HCT116 (cell line): ENCODE measurements at regions not wholly inside any gene's neighbourhood (a gene's known extent, or its start where the extent isn't known, plus 50 kb on each side); places are given as distances from the start of the nearest gene placed in this dataset.

Experiments used
- ATAC-seq: fragments of 200-7000 bp; cut with Tn5 transposase; 2 replicates; pipeline ENCODE4 v1.9.1; 2020; ENCODE audit warnings: mild to moderate bottlenecking, moderate library complexity
- BruUV-seq: library from RNA; stranded (reverse); fragments of 400-500 nt; replicated peaks from 2 replicates; lab custom pipeline; 2021; lab: Mats Ljungman, UMichigan
- CTCF ChIA-PET: fragments of 300-600 bp; sonication (Branson Sonifier 250); formaldehyde crosslinking; loops from one replicate; lab custom pipeline; 2021; ENCODE audit warnings: antibody characterized with exemption; lab: Charles Lee
- POLR2A ChIA-PET: fragments of 300-600, 350-600 bp; sonication (Branson Sonifier 250); formaldehyde crosslinking; loops from one replicate; lab custom pipeline; 2021; ENCODE audit warnings: antibody characterized with exemption; lab: Charles Lee
- RAD21 ChIA-PET, 2 experiments: fragments of 300-600 bp; sonication (Branson Sonifier 250); formaldehyde crosslinking; loops; one replicate each; lab custom pipeline; 2023; ENCODE audit warnings: low total read pairs in 2 of 2; ENCODE audit not compliant: uncharacterized antibody in 2 of 2, unreplicated experiment in 2 of 2, low non-redundant PET in 1 of 2; lab: Charles Lee
- DNase-seq: peaks from one replicate; pipeline ENCODE4 v3.0.0-alpha.2; 2010; ENCODE audit warnings: low read depth, low spot score
- H2AFZ ChIP-seq: fragments of 200-600 bp; shearing (Covaris generic), sonication (generic); 2 replicates; pipeline ENCODE4 v1.6.1; 2017; ENCODE audit warnings: low read depth, mixed run types, mixed read lengths, antibody characterized with exemption, low read length; ENCODE audit not compliant: poor library complexity, severe bottlenecking
- H3K27ac ChIP-seq: 2 replicates; pipeline ENCODE4 v1.5.1; 2012; ENCODE audit warnings: low read depth, low read length
- H3K27me3 ChIP-seq: fragments of 200-600 bp; sonication (generic); 2 replicates; pipeline ENCODE4 v1.6.1; 2016; ENCODE audit warnings: mixed run types, low read length, mixed read lengths; ENCODE audit not compliant: insufficient read depth
- H3K36me3 ChIP-seq, 2 experiments: fragments of 200-500 bp in 1 of 2; fragments of 200-600 bp in 1 of 2; sonication (Bioruptor generic) in 1 of 2; sonication (generic) in 1 of 2; 2 replicates each; pipeline versions ENCODE4 v1.5.1 to v1.6.1; 2014 to 2016; ENCODE audit warnings: low read length in 2 of 2, inconsistent platforms in 1 of 2, mixed read lengths in 1 of 2, mixed run types in 1 of 2; ENCODE audit not compliant: insufficient read depth in 2 of 2, control insufficient read depth in 1 of 2
- H3K4me1 ChIP-seq, 2 experiments: fragments of 200-600 bp in 1 of 2; sonication (generic) in 1 of 2; 2 replicates each; pipeline versions ENCODE4 v1.5.1 to v1.6.1; 2012 to 2017; ENCODE audit warnings: low read length in 2 of 2, inconsistent platforms in 1 of 2, mild to moderate bottlenecking in 1 of 2, mixed read lengths in 1 of 2, mixed run types in 1 of 2, moderate library complexity in 1 of 2; ENCODE audit not compliant: insufficient read depth in 2 of 2, control insufficient read depth in 1 of 2
- H3K4me2 ChIP-seq: fragments of 200-600 bp; sonication (generic); 2 replicates; pipeline ENCODE4 v1.6.1; 2017; ENCODE audit warnings: mixed run types, low read length, mixed read lengths
- H3K4me3 ChIP-seq, 2 experiments: fragments of 200-600 bp in 1 of 2; sonication (generic) in 1 of 2; replicated peaks in 1 of 2; 2 replicates each; pipeline ENCODE4 v1.5.1; 2011 to 2016; ENCODE audit warnings: low read length in 2 of 2, control low read depth in 1 of 2, low read depth in 1 of 2, mild to moderate bottlenecking in 1 of 2, mixed read lengths in 1 of 2, mixed run types in 1 of 2
- H3K79me2 ChIP-seq: fragments of 200-600 bp; sonication (generic); 2 replicates; pipeline ENCODE4 v1.6.1; 2017; ENCODE audit warnings: mild to moderate bottlenecking, mixed run types, low read length, moderate library complexity, mixed read lengths; ENCODE audit not compliant: insufficient read depth
- H3K9ac ChIP-seq: fragments of 200-600 bp; sonication (generic); 2 replicates; pipeline ENCODE4 v1.6.1; 2016; ENCODE audit warnings: low read length, mixed read lengths
- H3K9me2 ChIP-seq: fragments of 200-600 bp; sonication (generic), shearing (Covaris generic); 2 replicates; pipeline ENCODE4 v1.6.1; 2017; ENCODE audit warnings: mixed run types, mild to moderate bottlenecking, moderate library complexity; ENCODE audit not compliant: insufficient read depth
- H3K9me3 ChIP-seq, 2 experiments: fragments of 200-500 bp in 1 of 2; fragments of 200-600 bp in 1 of 2; sonication (Bioruptor generic) in 1 of 2; sonication (generic) in 1 of 2; 2 replicates each; pipeline ENCODE4 v1.6.1; 2014 to 2017; ENCODE audit warnings: low read length in 2 of 2, mixed read lengths in 2 of 2, inconsistent platforms in 1 of 2, low read depth in 1 of 2, mild to moderate bottlenecking in 1 of 2, mixed run types in 1 of 2, moderate library complexity in 1 of 2; ENCODE audit not compliant: control insufficient read depth in 1 of 2, insufficient read depth in 1 of 2
- H4K20me1 ChIP-seq: fragments of 200-600 bp; sonication (generic), shearing (Covaris generic); 2 replicates; pipeline ENCODE4 v1.6.1; 2017; ENCODE audit warnings: mixed run types, mild to moderate bottlenecking, moderate library complexity; ENCODE audit not compliant: insufficient read depth
- CEBPB ChIP-seq: IDR thresholded peaks from 2 replicates; pipeline ENCODE4 v1.6.1; 2012; ENCODE audit warnings: low read depth
- ELF1 ChIP-seq: IDR thresholded peaks from 2 replicates; pipeline ENCODE4 v1.6.1; 2012; ENCODE audit warnings: low read depth, borderline replicate concordance
- EZH2 ChIP-seq: fragments of 200-600 bp; sonication (generic); IDR thresholded peaks from 2 replicates; pipeline ENCODE4 v1.6.1; 2017; ENCODE audit warnings: antibody characterized with exemption, mixed run types
- EZH2phosphoT487 ChIP-seq: fragments of 200-600 bp; IDR thresholded peaks from 2 replicates; pipeline ENCODE4 v1.6.1; 2018; ENCODE audit warnings: antibody characterized with exemption, borderline replicate concordance
- FOSL1 ChIP-seq: IDR thresholded peaks from 2 replicates; pipeline ENCODE4 v1.6.1; 2012; ENCODE audit warnings: low read depth
- JUND ChIP-seq: IDR thresholded peaks from 2 replicates; pipeline ENCODE4 v1.6.1; 2012
- SIN3A ChIP-seq: IDR thresholded peaks from 2 replicates; pipeline ENCODE4 v1.6.1; 2012; ENCODE audit warnings: low read depth
- SRF ChIP-seq: IDR thresholded peaks from 2 replicates; pipeline ENCODE4 v1.6.1; 2012; ENCODE audit warnings: low read depth
- YY1 ChIP-seq: IDR thresholded peaks from 2 replicates; pipeline ENCODE4 v1.6.1; 2011; ENCODE audit warnings: low read length, low read depth, moderate library complexity, mild to moderate bottlenecking; ENCODE audit not compliant: insufficient replicate concordance; ENCODE audit errors: extremely low read depth
- ZFX ChIP-seq: fragments of 450-650 bp; IDR thresholded peaks from 2 replicates; pipeline ENCODE4 v1.6.1; 2017
- intact Hi-C: fragments of 100-400 bp; cut with micrococcal nuclease; formaldehyde crosslinking; loops from 2 replicates; pipeline ENCODE4 v1.10.0; 2022
- TF ChIP-seq, protein P1 (sequence below): IDR thresholded peaks from 2 replicates; pipeline ENCODE4 v1.6.1; 2012
- TF ChIP-seq, protein P2 (sequence below): IDR thresholded peaks from 2 replicates; pipeline ENCODE4 v1.6.1; 2012
- TF ChIP-seq, protein P3 (sequence below): IDR thresholded peaks from 2 replicates; pipeline ENCODE4 v1.6.1; 2012; ENCODE audit warnings: low read depth

DNA sequence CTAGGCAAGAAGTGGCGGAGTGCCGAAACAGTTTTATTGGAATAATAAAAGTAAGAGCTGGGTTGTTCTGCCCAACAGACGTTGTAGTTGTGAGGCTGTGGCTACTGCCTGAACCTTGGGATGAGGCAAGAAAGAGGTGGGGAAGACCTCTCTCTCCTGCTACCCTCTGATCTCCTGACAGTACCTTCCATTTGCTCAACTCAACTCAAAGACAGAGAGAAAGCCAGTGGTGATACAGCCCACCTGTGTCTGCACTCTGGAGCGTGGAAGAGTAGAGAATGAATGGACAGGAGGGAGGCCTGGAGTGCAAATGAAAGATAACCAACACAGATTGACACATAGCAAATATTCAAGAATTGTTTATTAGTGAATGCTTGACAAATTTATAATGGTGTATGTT is 590.3 kb downstream of the NYAP2 start:
- H3K27ac ChIP-seq, result no peak overlapping the region
- no peaks in the 10 kb centered on the region for H3K79me2 ChIP-seq
- TF ChIP-seq ELF1, result no peak
- no peak for TF ChIP-seq YY1
- no peaks in the 10 kb centered on the region for H3K9me3 ChIP-seq
- no peaks in the 10 kb centered on the region for H3K36me3 ChIP-seq
- CTCF ChIA-PET, result no interaction called here
- no peak overlapping the region for H3K4me2 ChIP-seq
- H3K9ac ChIP-seq, result no peak overlapping the region
- intact Hi-C loops, result no loop called here
- no peaks in the 10 kb centered on the region for H3K27me3 ChIP-seq
- POLR2A ChIA-PET, result no interaction called here
- H3K4me1 ChIP-seq, result peaks cover 0 to 1% of the 10 kb centered on the region in 2 experiments; a peak in 1 of 4 replicates
- H3K4me3 ChIP-seq, result no peak overlapping the region
- ATAC-seq, result no peak
- H2AFZ ChIP-seq, result no peak overlapping the region
- BruUV-seq, result no TSS peak
- H4K20me1 ChIP-seq, result no peaks in the 10 kb centered on the region
- H3K9me2 ChIP-seq, result no peaks in the 10 kb centered on the region
- RAD21 ChIA-PET, result no interaction called here
- no peak for DNase-seq

DNA sequence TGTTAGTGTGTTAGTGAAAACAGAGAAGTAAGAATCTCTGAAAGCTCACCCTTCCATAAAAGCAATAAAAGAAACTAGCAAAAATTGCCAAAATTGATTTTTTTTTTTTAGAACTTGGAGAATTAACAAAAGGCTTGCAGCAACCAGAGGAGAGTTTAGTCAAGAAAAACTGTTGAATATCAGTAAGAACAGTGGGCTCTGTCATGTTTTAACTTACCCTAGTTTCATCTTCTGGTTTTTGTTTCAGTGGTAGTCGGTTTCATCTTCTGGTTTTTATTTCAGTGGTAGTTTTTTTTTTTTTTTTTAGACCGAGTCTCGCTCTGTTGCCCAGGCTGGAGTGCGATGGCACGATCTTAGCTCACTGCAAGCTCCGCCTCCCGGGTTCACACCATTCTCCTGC is 580.9 kb downstream of the NYAP2 start:
- Histone ChIP-seq H3K27me3 (no peaks in the 10 kb centered on the region), H3K79me2 (no peaks in the 10 kb centered on the region), H3K4me3 (no peak overlapping the region), H4K20me1 (no peaks in the 10 kb centered on the region), H3K36me3 (no peaks in the 10 kb centered on the region), H2AFZ (no peak overlapping the region), H3K4me1 (no peaks in the 10 kb centered on the region), H3K4me2 (no peak overlapping the region), H3K9me3 (peaks cover 0 to 4% of the 10 kb centered on the region in 2 experiments; a peak in 1 of 4 replicates), H3K9me2 (no peaks in the 10 kb centered on the region), H3K9ac (no peak overlapping the region), H3K27ac (no peak overlapping the region)
- TF ChIP-seq SIN3A (no peak), CEBPB (no peak), FOSL1 (no peak), EZH2 (no peak), ZFX (no peak), JUND (no peak), EZH2phosphoT487 (no peak), SRF (no peak)
- TF ChIP-seq, protein P1, sequence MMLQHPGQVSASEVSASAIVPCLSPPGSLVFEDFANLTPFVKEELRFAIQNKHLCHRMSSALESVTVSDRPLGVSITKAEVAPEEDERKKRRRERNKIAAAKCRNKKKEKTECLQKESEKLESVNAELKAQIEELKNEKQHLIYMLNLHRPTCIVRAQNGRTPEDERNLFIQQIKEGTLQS, result no peak
- TF ChIP-seq, protein P2, sequence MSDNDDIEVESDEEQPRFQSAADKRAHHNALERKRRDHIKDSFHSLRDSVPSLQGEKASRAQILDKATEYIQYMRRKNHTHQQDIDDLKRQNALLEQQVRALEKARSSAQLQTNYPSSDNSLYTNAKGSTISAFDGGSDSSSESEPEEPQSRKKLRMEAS, result no peak
- TF ChIP-seq, protein P3, sequence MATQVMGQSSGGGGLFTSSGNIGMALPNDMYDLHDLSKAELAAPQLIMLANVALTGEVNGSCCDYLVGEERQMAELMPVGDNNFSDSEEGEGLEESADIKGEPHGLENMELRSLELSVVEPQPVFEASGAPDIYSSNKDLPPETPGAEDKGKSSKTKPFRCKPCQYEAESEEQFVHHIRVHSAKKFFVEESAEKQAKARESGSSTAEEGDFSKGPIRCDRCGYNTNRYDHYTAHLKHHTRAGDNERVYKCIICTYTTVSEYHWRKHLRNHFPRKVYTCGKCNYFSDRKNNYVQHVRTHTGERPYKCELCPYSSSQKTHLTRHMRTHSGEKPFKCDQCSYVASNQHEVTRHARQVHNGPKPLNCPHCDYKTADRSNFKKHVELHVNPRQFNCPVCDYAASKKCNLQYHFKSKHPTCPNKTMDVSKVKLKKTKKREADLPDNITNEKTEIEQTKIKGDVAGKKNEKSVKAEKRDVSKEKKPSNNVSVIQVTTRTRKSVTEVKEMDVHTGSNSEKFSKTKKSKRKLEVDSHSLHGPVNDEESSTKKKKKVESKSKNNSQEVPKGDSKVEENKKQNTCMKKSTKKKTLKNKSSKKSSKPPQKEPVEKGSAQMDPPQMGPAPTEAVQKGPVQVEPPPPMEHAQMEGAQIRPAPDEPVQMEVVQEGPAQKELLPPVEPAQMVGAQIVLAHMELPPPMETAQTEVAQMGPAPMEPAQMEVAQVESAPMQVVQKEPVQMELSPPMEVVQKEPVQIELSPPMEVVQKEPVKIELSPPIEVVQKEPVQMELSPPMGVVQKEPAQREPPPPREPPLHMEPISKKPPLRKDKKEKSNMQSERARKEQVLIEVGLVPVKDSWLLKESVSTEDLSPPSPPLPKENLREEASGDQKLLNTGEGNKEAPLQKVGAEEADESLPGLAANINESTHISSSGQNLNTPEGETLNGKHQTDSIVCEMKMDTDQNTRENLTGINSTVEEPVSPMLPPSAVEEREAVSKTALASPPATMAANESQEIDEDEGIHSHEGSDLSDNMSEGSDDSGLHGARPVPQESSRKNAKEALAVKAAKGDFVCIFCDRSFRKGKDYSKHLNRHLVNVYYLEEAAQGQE, result no peak
- CTCF ChIA-PET, result no interaction called here
- intact Hi-C loops, result no loop called here
- no TSS peak for BruUV-seq
- RAD21 ChIA-PET, result no interaction called here
- DNase-seq (no peak), ATAC-seq (no peak)
- POLR2A ChIA-PET, result no interaction called here
